IMR-90 (cell line): ENCODE measurements at regions not wholly inside any gene's neighbourhood (a gene's known extent, or its start where the extent isn't known, plus 50 kb on each side); places are given as distances from the start of the nearest gene placed in this dataset.
A peak's percentile ranks its signal among the peaks of the same experiment; 100 is the strongest.

Experiments
- ATAC-seq: fragments of 200-7000 bp; cut with Tn5 transposase; 2 replicates; pipeline ENCODE4 v1.9.1; 2020; ENCODE audit warnings: low read depth, mild to moderate bottlenecking, moderate library complexity
- BruUV-seq: library from RNA; stranded (reverse); fragments of 400-500 nt; replicated peaks from 2 replicates; lab custom pipeline; 2021; lab: Mats Ljungman, UMichigan
- CTCF ChIA-PET: fragments of 300-600 bp; formaldehyde crosslinking; extraction: SDS; loops from one replicate; lab custom pipeline; 2021; ENCODE audit warnings: antibody characterized with exemption; lab: Yijun Ruan, JAX
- POLR2A ChIA-PET: fragments of 300-600 bp; sonication (Branson Sonifier 250); formaldehyde crosslinking; loops from one replicate; lab custom pipeline; 2022; ENCODE audit warnings: antibody characterized with exemption; ENCODE audit not compliant: unreplicated experiment; lab: Charles Lee
- DNase-seq: peaks from one replicate; pipeline ENCODE4 v3.0.0; 2013
- H2AFZ ChIP-seq: replicated peaks from 2 replicates; pipeline ENCODE3; 2013; ENCODE audit warnings: low read length, mild to moderate bottlenecking; ENCODE audit not compliant: poor library complexity
- H2AK5ac ChIP-seq: 2 replicates; pipeline ENCODE4 v1.6.1; 2013; ENCODE audit warnings: low read depth, low read length, inconsistent platforms
- H2AK9ac ChIP-seq: replicated peaks from 2 replicates; pipeline ENCODE3; 2013; ENCODE audit warnings: mild to moderate bottlenecking, low read depth, low read length, moderate library complexity; ENCODE audit not compliant: poor library complexity
- H2BK120ac ChIP-seq: 2 replicates; pipeline ENCODE4 v1.6.1; 2013; ENCODE audit warnings: low read depth, low read length, inconsistent platforms
- H2BK15ac ChIP-seq: 3 replicates; pipeline ENCODE4 v1.6.1; 2013; ENCODE audit warnings: low read depth, low read length, inconsistent platforms
- H2BK20ac ChIP-seq: 2 replicates; pipeline ENCODE4 v1.6.1; 2013; ENCODE audit warnings: low read depth, mild to moderate bottlenecking, inconsistent platforms, low read length, moderate library complexity
- H2BK5ac ChIP-seq: 2 replicates; pipeline ENCODE4 v1.6.1; 2013; ENCODE audit warnings: mild to moderate bottlenecking, low read depth, low read length, inconsistent platforms; ENCODE audit not compliant: poor library complexity, severe bottlenecking
- H3K14ac ChIP-seq: replicated peaks from 2 replicates; pipeline ENCODE4 v1.6.1; 2013; ENCODE audit warnings: low read depth, low read length, inconsistent platforms
- H3K18ac ChIP-seq: 2 replicates; pipeline ENCODE4 v1.6.1; 2013; ENCODE audit warnings: low read depth, low read length, control low read depth
- H3K23ac ChIP-seq: 2 replicates; pipeline ENCODE4 v1.6.1; 2013; ENCODE audit warnings: low read depth, low read length, inconsistent platforms
- H3K27ac ChIP-seq: 2 replicates; pipeline ENCODE4 v1.5.1; 2013; ENCODE audit warnings: mild to moderate bottlenecking, control low read depth, low read length; ENCODE audit not compliant: insufficient read depth
- H3K27me3 ChIP-seq: 2 replicates; pipeline ENCODE4 v1.6.1; 2013; ENCODE audit warnings: low read length; ENCODE audit not compliant: control insufficient read depth, insufficient read depth
- H3K36me3 ChIP-seq: 2 replicates; pipeline ENCODE4 v1.6.1; 2013; ENCODE audit warnings: low read length, mixed read lengths; ENCODE audit not compliant: control insufficient read depth, insufficient read depth
- H3K4ac ChIP-seq: 2 replicates; pipeline ENCODE4 v1.6.1; 2013; ENCODE audit warnings: low read depth, low read length, inconsistent platforms
- H3K4me1 ChIP-seq: 2 replicates; pipeline ENCODE4 v1.6.1; 2013; ENCODE audit warnings: low read length, mixed read lengths; ENCODE audit not compliant: control insufficient read depth, insufficient read depth
- H3K4me2 ChIP-seq: 2 replicates; pipeline ENCODE4 v1.6.1; 2013; ENCODE audit warnings: low read depth, mild to moderate bottlenecking, control low read depth, low read length, moderate library complexity
- H3K4me3 ChIP-seq: 2 replicates; pipeline ENCODE4 v1.5.1; 2013; ENCODE audit warnings: low read depth, mild to moderate bottlenecking, control low read depth, low read length, moderate library complexity; ENCODE audit not compliant: insufficient read depth
- H3K56ac ChIP-seq: 2 replicates; pipeline ENCODE4 v1.6.1; 2013; ENCODE audit warnings: low read length, inconsistent platforms; ENCODE audit not compliant: insufficient read depth; ENCODE audit errors: extremely low read depth
- H3K79me1 ChIP-seq, 2 experiments: 2 replicates each; pipeline ENCODE4 v1.6.1; 2013; ENCODE audit warnings: low read length in 2 of 2, inconsistent platforms in 1 of 2, low read depth in 1 of 2
- H3K9ac ChIP-seq: 2 replicates; pipeline ENCODE4 v1.6.1; 2013; ENCODE audit warnings: low read depth, low read length, control low read depth
- H3K9me1 ChIP-seq: 2 replicates; pipeline ENCODE4 v1.6.1; 2013; ENCODE audit warnings: low read length, inconsistent platforms; ENCODE audit not compliant: insufficient read depth
- H3K9me3 ChIP-seq: 2 replicates; pipeline ENCODE4 v1.6.1; 2013; ENCODE audit warnings: low read length; ENCODE audit not compliant: control insufficient read depth, insufficient read depth
- H4K20me1 ChIP-seq: 2 replicates; pipeline ENCODE4 v1.6.1; 2013; ENCODE audit warnings: low read length, inconsistent platforms; ENCODE audit not compliant: insufficient read depth
- H4K5ac ChIP-seq: 2 replicates; pipeline ENCODE4 v1.6.1; 2013; ENCODE audit warnings: mild to moderate bottlenecking, low read depth, low read length, control low read depth
- H4K8ac ChIP-seq, 2 experiments: 2 replicates each; pipeline ENCODE4 v1.6.1; 2013; ENCODE audit warnings: low read depth in 2 of 2, low read length in 2 of 2, control low read depth in 1 of 2, inconsistent platforms in 1 of 2
- H4K91ac ChIP-seq: 2 replicates; pipeline ENCODE4 v1.6.1; 2013; ENCODE audit warnings: low read depth, low read length, inconsistent platforms; ENCODE audit not compliant: insufficient read depth
- BHLHE40 ChIP-seq: fragments of 150-350 bp; IDR thresholded peaks from 2 replicates; pipeline ENCODE4 v1.6.1; 2016; ENCODE audit warnings: mild to moderate bottlenecking, low read depth, low read length
- CEBPB ChIP-seq: IDR thresholded peaks from 2 replicates; pipeline ENCODE4 v1.6.1; 2012; ENCODE audit warnings: low read depth, low read length, improper control_type of control experiment
- CHD1 ChIP-seq: IDR thresholded peaks from 2 replicates; pipeline ENCODE4 v1.6.1; 2012; ENCODE audit warnings: low read depth, low read length, improper control_type of control experiment
- CTCF ChIP-seq: conservative IDR thresholded peaks from 2 replicates; pipeline ENCODE4 v1.5.1; 2012; ENCODE audit warnings: mild to moderate bottlenecking, low read depth, low read length, improper control_type of control experiment
- ELK1 ChIP-seq: fragments of 150-350 bp; IDR thresholded peaks from 2 replicates; pipeline ENCODE4 v1.6.1; 2016; ENCODE audit warnings: low read depth, mild to moderate bottlenecking, low read length, moderate library complexity, borderline replicate concordance
- FOS ChIP-seq: fragments of 150-350 bp; IDR thresholded peaks from 2 replicates; pipeline ENCODE4 v1.6.1; 2016; ENCODE audit warnings: low read depth, low read length
- MAFK ChIP-seq: IDR thresholded peaks from 2 replicates; pipeline ENCODE4 v1.6.1; 2012; ENCODE audit warnings: low read depth, low read length, improper control_type of control experiment
- MAZ ChIP-seq: IDR thresholded peaks from 2 replicates; pipeline ENCODE4 v1.6.1; 2012; ENCODE audit warnings: low read depth, mild to moderate bottlenecking, low read length, improper control_type of control experiment, moderate library complexity, borderline replicate concordance
- MXI1 ChIP-seq: IDR thresholded peaks from 2 replicates; pipeline ENCODE4 v1.6.1; 2012; ENCODE audit warnings: low read depth, mild to moderate bottlenecking, low read length, moderate library complexity, borderline replicate concordance
- POLR2A ChIP-seq: IDR thresholded peaks from 2 replicates; pipeline ENCODE4 v1.6.1; 2012; ENCODE audit warnings: mild to moderate bottlenecking, low read depth, low read length
- RAD21 ChIP-seq: IDR thresholded peaks from 2 replicates; pipeline ENCODE4 v1.6.1; 2012; ENCODE audit warnings: low read length, improper control_type of control experiment
- RCOR1 ChIP-seq: IDR thresholded peaks from 2 replicates; pipeline ENCODE4 v1.6.1; 2012; ENCODE audit warnings: mild to moderate bottlenecking, low read length, improper control_type of control experiment; ENCODE audit not compliant: insufficient replicate concordance
- SMC3 ChIP-seq: fragments of 150-350 bp; IDR thresholded peaks from 2 replicates; pipeline ENCODE4 v1.6.1; 2016; ENCODE audit warnings: low read depth, mild to moderate bottlenecking, antibody characterized with exemption, low read length, moderate library complexity
- USF2 ChIP-seq: fragments of 150-350 bp; IDR thresholded peaks from 2 replicates; pipeline ENCODE4 v1.6.1; 2017; ENCODE audit warnings: mild to moderate bottlenecking, antibody characterized with exemption, low read length, low read depth
- WGBS, 2 experiments: methylation state at CpG; one replicate each; pipeline versions ENCODE4 v1.1.5 to v1.1.7; 2013; ENCODE audit warnings: missing lambda C conversion rate in 2 of 2; ENCODE audit not compliant: insufficient read length in 1 of 2; ENCODE audit errors: extremely low coverage in 2 of 2; 5-methylcytosine and 5-hydroxymethylcytosine counted together
- dilution Hi-C: fragments of 300-500 bp; cut with HindIII; formaldehyde crosslinking; loops from one replicate; pipeline ENCODE4 v1.14.3; 2018; ENCODE audit warnings: low sequenced_read_pairs; ENCODE audit not compliant: unreplicated experiment
- in situ Hi-C: fragments of 300-500 bp; cut with MboI; formaldehyde crosslinking; loops from 3 replicates; pipeline ENCODE4 v1.14.3; 2019; ENCODE audit warnings: low sequenced_read_pairs, inconsistent platforms, mixed read lengths
- intact Hi-C: fragments of 100-400 bp; cut with micrococcal nuclease; formaldehyde crosslinking; loops from 2 replicates; pipeline ENCODE4 v1.10.0; 2022

GRCh38 chr5:135126688-135127438 lies 92.8 kb upstream of the PITX1 start:
- CTCF ChIA-PET: interaction anchor here (0.5 kb wide), 1 partner anchor 73 kb away, joined by 3 read pairs; no protein-coding TSS in a partner anchor
- intact Hi-C loops (no loop called here), dilution Hi-C loops (no loop called here), in situ Hi-C loops (no loop called here)
- H3K23ac ChIP-seq: no peak overlapping the region
- H4K5ac ChIP-seq: peak overlapping the region; percentile 6; the same call in 1 of the 2 replicates
- no peaks in the 10 kb centered on the region for H4K20me1 ChIP-seq
- WGBS, 2 experiments: 56% methylated on average over 5 of the region's 14 CpGs; no CpG with 5 or more reads in 1 of the 2 experiments
- H3K36me3 ChIP-seq: no peaks in the 10 kb centered on the region
- peaks cover 27% of the 10 kb centered on the region for H3K9me1 ChIP-seq
- no peak for ATAC-seq
- H3K4me3 ChIP-seq: no peak overlapping the region
- H2BK20ac ChIP-seq: peak overlapping the region; percentile 59
- no peak overlapping the region for H3K4me2 ChIP-seq
- H3K9ac ChIP-seq: no peak overlapping the region
- H2AFZ ChIP-seq: peak overlapping the region; percentile 87
- DNase-seq: no peak
- no peaks in the 10 kb centered on the region for H3K9me3 ChIP-seq
- peak overlapping the region; percentile 26; the same call in 1 of the 3 replicates for H2BK15ac ChIP-seq
- H4K91ac ChIP-seq: peak overlapping the region; percentile 67
- no peak overlapping the region for H2BK5ac ChIP-seq
- peak overlapping the region; percentile 69 for H3K4ac ChIP-seq
- peak overlapping the region; percentile 40; the same call in 1 of the 2 replicates for H3K27ac ChIP-seq
- peak overlapping the region; percentile 54; the same call in 1 of the 2 replicates for H3K14ac ChIP-seq
- H3K18ac ChIP-seq: peak overlapping the region; percentile 10; the same call in 1 of the 2 replicates
- H2AK5ac ChIP-seq: peak overlapping the region; percentile 90; the same call in 1 of the 2 replicates
- no peaks in the 10 kb centered on the region; the same call in 1 of the 2 replicates for H3K27me3 ChIP-seq
- POLR2A ChIA-PET: no interaction called here
- peak overlapping the region; percentile 76 for H2BK120ac ChIP-seq
- H3K56ac ChIP-seq: no peak overlapping the region
- H4K8ac ChIP-seq: peak overlapping the region in 1 of 2 experiments; percentile 72; a peak in 2 of 4 replicates
- H3K4me1 ChIP-seq: peaks cover 27% of the 10 kb centered on the region
- peaks cover 0 to 4% of the 10 kb centered on the region in 2 experiments; a peak in 1 of 4 replicates for H3K79me1 ChIP-seq
- BruUV-seq: no TSS peak
- peak overlapping the region; percentile 90 for H2AK9ac ChIP-seq
- TF ChIP-seq CEBPB: no peak
- TF ChIP-seq SMC3: no peak
- TF ChIP-seq MAFK: no peak
- TF ChIP-seq RAD21: no peak
- TF ChIP-seq ELK1: no peak
- no peak for TF ChIP-seq BHLHE40
- TF ChIP-seq USF2: no peak
- TF ChIP-seq RCOR1: no peak
- TF ChIP-seq CHD1: no peak
- TF ChIP-seq MXI1: no peak
- no peak for TF ChIP-seq CTCF
- no peak for TF ChIP-seq FOS
- TF ChIP-seq POLR2A: no peak
- no peak for TF ChIP-seq MAZ
